Stimulated activated CD4-positive, alpha-beta T cell treated with anti-CD3 and anti-CD28 coated beads, Interleukin-4, amount 100 ng/mL, for 1 hour (primary cell): ENCODE measurements at regions not wholly inside any gene's neighbourhood (a gene's known extent, or its start where the extent isn't known, plus 50 kb on each side); places are given as distances from the start of the nearest gene placed in this dataset.

Experiments
- DNase-seq: peaks from one replicate; pipeline ENCODE4 v3.0.0-alpha.2; 2020

GRCh38 chr21:41086569-41086968 lies 81.4 kb upstream of the BACE2 start:
- DNase-seq = no peak

GRCh38 chr21:41090981-41091380 lies 77.0 kb upstream of the BACE2 start:
- no peak for DNase-seq

GRCh38 chr21:41091616-41092015 lies 76.3 kb upstream of the BACE2 start:
- DNase-seq = no peak

- no peak for DNase-seq
Measured at GRCh38 chr21:41092312-41092711, 75.6 kb upstream of the BACE2 start.

GRCh38 chr21:41095983-41096382 lies 72.0 kb upstream of the BACE2 start:
- no peak for DNase-seq

GRCh38 chr21:41098076-41098475 lies 69.9 kb upstream of the BACE2 start:
- no peak for DNase-seq

GRCh38 chr21:41098481-41099042 lies 69.4 kb upstream of the BACE2 start:
- no peak for DNase-seq

- no peak for DNase-seq
Measured at GRCh38 chr21:41100826-41101550, 67.0 kb upstream of the BACE2 start.

GRCh38 chr21:41102281-41102680 lies 65.7 kb upstream of the BACE2 start:
- DNase-seq = no peak

GRCh38 chr21:41107602-41108001 lies 60.4 kb upstream of the BACE2 start:
- DNase-seq = no peak

- no peak for DNase-seq
Measured at GRCh38 chr21:41108668-41109585, 59.0 kb upstream of the BACE2 start.

GRCh38 chr21:41110161-41110560 lies 57.8 kb upstream of the BACE2 start:
- no peak for DNase-seq

- DNase-seq = no peak
Measured at GRCh38 chr21:41110664-41111063, 57.3 kb upstream of the BACE2 start.

- no peak for DNase-seq
Measured at GRCh38 chr21:41111681-41112080, 56.3 kb upstream of the BACE2 start.

- no peak for DNase-seq
Measured at GRCh38 chr21:41112740-41113692, 54.9 kb upstream of the BACE2 start.

GRCh38 chr21:41115851-41116250 lies 52.1 kb upstream of the BACE2 start:
- no peak for DNase-seq
